H1 (cell line): ENCODE measurements at regions not wholly inside any gene's neighbourhood (a gene's known extent, or its start where the extent isn't known, plus 50 kb on each side); places are given as distances from the start of the nearest gene placed in this dataset.

ENCODE experiments used
- CTCF ChIA-PET: fragments of 300-600 bp; sonication (Branson Sonifier 250); formaldehyde crosslinking; loops from one replicate; lab custom pipeline; 2021; ENCODE audit not compliant: partially characterized antibody; lab: Charles Lee
- POLR2A ChIA-PET: fragments of 300-600 bp; sonication (Branson Sonifier 250); formaldehyde crosslinking; loops from one replicate; lab custom pipeline; 2021; ENCODE audit warnings: inconsistent platforms; ENCODE audit not compliant: partially characterized antibody; lab: Charles Lee
- DNase-seq, 2 experiments: peaks; one replicate each; pipeline versions ENCODE4 v3.0.0 to v3.0.0-alpha.2; 2010 to 2022; ENCODE audit warnings: low spot score in 2 of 2, low read depth in 1 of 2, mixed read lengths in 1 of 2
- FAIRE-seq: peaks from 2 replicates; lab custom pipeline; 2011; peaks lifted over from hg19 to GRCh38; lab: Jason Lieb, UNC
- H2AFZ ChIP-seq: 2 replicates; pipeline ENCODE4 v1.8.1; 2012; ENCODE audit warnings: low read length, inconsistent platforms
- H2AK5ac ChIP-seq: 2 replicates; pipeline ENCODE4 v1.6.1; 2013; ENCODE audit warnings: low read depth, low read length
- H2BK120ac ChIP-seq: replicated peaks from 2 replicates; pipeline ENCODE3; 2013; ENCODE audit warnings: low read depth, low read length, inconsistent platforms
- H2BK12ac ChIP-seq: 2 replicates; pipeline ENCODE4 v1.6.1; 2013; ENCODE audit warnings: low read depth, low read length
- H2BK15ac ChIP-seq: 2 replicates; pipeline ENCODE4 v1.6.1; 2013; ENCODE audit warnings: low read length
- H2BK20ac ChIP-seq: 2 replicates; pipeline ENCODE4 v1.6.1; 2013; ENCODE audit warnings: low read length
- H2BK5ac ChIP-seq: 2 replicates; pipeline ENCODE4 v1.6.1; 2013; ENCODE audit warnings: low read depth, low read length
- H3K14ac ChIP-seq: 2 replicates; pipeline ENCODE4 v1.6.1; 2013; ENCODE audit warnings: inconsistent platforms; ENCODE audit not compliant: insufficient read length
- H3K18ac ChIP-seq: 2 replicates; pipeline ENCODE4 v1.6.1; 2013; ENCODE audit warnings: low read length; ENCODE audit errors: extremely low read depth
- H3K23ac ChIP-seq: 2 replicates; pipeline ENCODE4 v1.6.1; 2013; ENCODE audit warnings: inconsistent platforms; ENCODE audit not compliant: insufficient read length
- H3K23me2 ChIP-seq: 2 replicates; pipeline ENCODE4 v1.6.1; 2013; ENCODE audit warnings: low read depth, low read length
- H3K27ac ChIP-seq: 2 replicates; pipeline ENCODE4 v1.6.1; 2011; ENCODE audit warnings: low read depth, low read length, inconsistent platforms
- H3K27me3 ChIP-seq, 4 experiments: replicated peaks in 1 of 4; 1 replicate in 1 of 4; 2 replicates in 3 of 4; pipeline versions ENCODE4 v1.6.1 to v1.8.1; 2011 to 2013; ENCODE audit warnings: low read length in 3 of 4, mild to moderate bottlenecking in 3 of 4, inconsistent platforms in 2 of 4, mixed read lengths in 2 of 4, moderate library complexity in 1 of 4; ENCODE audit not compliant: control insufficient read depth in 3 of 4, insufficient read depth in 3 of 4; ENCODE audit errors: extremely low read depth in 1 of 4
- H3K36me3 ChIP-seq, 4 experiments: 2 replicates each; pipeline versions ENCODE4 v1.6.1 to v1.8.1; 2011 to 2013; ENCODE audit warnings: mild to moderate bottlenecking in 4 of 4, low read length in 3 of 4, moderate library complexity in 2 of 4, control low read depth in 1 of 4, inconsistent platforms in 1 of 4; ENCODE audit not compliant: insufficient read depth in 4 of 4, control insufficient read depth in 2 of 4
- H3K4ac ChIP-seq: replicated peaks from 2 replicates; pipeline ENCODE3; 2013; ENCODE audit warnings: low read length, low read depth, mixed read lengths, inconsistent platforms; ENCODE audit not compliant: insufficient read length
- H3K4me1 ChIP-seq, 4 experiments: replicated peaks in 1 of 4; 1 replicate in 1 of 4; 2 replicates in 3 of 4; pipeline versions ENCODE4 v1.6.1 to v1.8.1; 2011 to 2013; ENCODE audit warnings: low read length in 3 of 4, inconsistent platforms in 2 of 4, mixed read lengths in 1 of 4; ENCODE audit not compliant: insufficient read depth in 4 of 4, control insufficient read depth in 3 of 4
- H3K4me2 ChIP-seq, 2 experiments: 2 replicates each; pipeline versions ENCODE4 v1.6.1 to v1.8.1; 2011 to 2013; ENCODE audit warnings: low read depth in 2 of 2, low read length in 2 of 2, control low read depth in 1 of 2, inconsistent platforms in 1 of 2, mild to moderate bottlenecking in 1 of 2; ENCODE audit not compliant: insufficient read depth in 1 of 2
- H3K4me3 ChIP-seq, 4 experiments: fragments of 200-600, 300-600 bp in 1 of 4; sonication (generic), shearing (Covaris generic), sonication (Bioruptor Twin) in 1 of 4; 2 replicates each; pipeline versions ENCODE4 v1.5.1 to v1.8.1; 2011 to 2016; ENCODE audit warnings: low read length in 4 of 4, low read depth in 3 of 4, control low read depth in 2 of 4, inconsistent platforms in 2 of 4, mild to moderate bottlenecking in 2 of 4, mixed read lengths in 1 of 4, moderate library complexity in 1 of 4; ENCODE audit not compliant: insufficient read depth in 2 of 4; ENCODE audit errors: extremely low read depth in 1 of 4
- H3K56ac ChIP-seq: replicated peaks from 2 replicates; pipeline ENCODE3; 2013; ENCODE audit warnings: low read depth, mild to moderate bottlenecking, mixed read lengths, low read length, inconsistent platforms; ENCODE audit not compliant: insufficient read length
- H3K79me1 ChIP-seq: 2 replicates; pipeline ENCODE4 v1.6.1; 2013; ENCODE audit warnings: low read depth, low read length, control low read depth
- H3K79me2 ChIP-seq, 2 experiments: 2 replicates each; pipeline versions ENCODE4 v1.6.1 to v1.8.1; 2012 to 2013; ENCODE audit warnings: low read length in 2 of 2, mild to moderate bottlenecking in 2 of 2, inconsistent platforms in 1 of 2; ENCODE audit not compliant: insufficient read depth in 2 of 2, control insufficient read depth in 1 of 2
- H3K9ac ChIP-seq, 4 experiments: replicated peaks in 1 of 4; 1 replicate in 1 of 4; 2 replicates in 3 of 4; pipeline versions ENCODE4 v1.6.1 to v1.8.1; 2011 to 2013; ENCODE audit warnings: low read depth in 3 of 4, low read length in 3 of 4, control low read depth in 2 of 4, mild to moderate bottlenecking in 2 of 4, moderate library complexity in 2 of 4, inconsistent platforms in 1 of 4; ENCODE audit errors: extremely low read depth in 1 of 4
- H3K9me3 ChIP-seq, 2 experiments: 2 replicates each; pipeline versions ENCODE4 v1.6.1 to v1.8.1; 2012 to 2013; ENCODE audit warnings: mild to moderate bottlenecking in 2 of 2, moderate library complexity in 2 of 2, control low read depth in 1 of 2, inconsistent platforms in 1 of 2, low read depth in 1 of 2, low read length in 1 of 2, mixed read lengths in 1 of 2; ENCODE audit not compliant: insufficient read depth in 2 of 2
- H4K20me1 ChIP-seq, 2 experiments: replicated peaks in 1 of 2; 2 replicates each; pipeline versions ENCODE3 to v1.8.1; 2011 to 2013; ENCODE audit warnings: inconsistent platforms in 2 of 2, low read length in 2 of 2, mild to moderate bottlenecking in 1 of 2; ENCODE audit not compliant: insufficient read depth in 2 of 2, control insufficient read depth in 1 of 2
- H4K5ac ChIP-seq: 2 replicates; pipeline ENCODE4 v1.6.1; 2013; ENCODE audit warnings: low read length, low read depth, mixed read lengths, inconsistent platforms; ENCODE audit not compliant: insufficient read length
- H4K8ac ChIP-seq: 2 replicates; pipeline ENCODE4 v1.8.0; 2013; ENCODE audit warnings: mild to moderate bottlenecking, moderate library complexity, low read length, inconsistent platforms; ENCODE audit not compliant: insufficient read depth; ENCODE audit errors: extremely low read depth
- H4K91ac ChIP-seq: replicated peaks from 2 replicates; pipeline ENCODE3; 2013; ENCODE audit warnings: low read length, mixed read lengths, inconsistent platforms; ENCODE audit not compliant: insufficient read length
- FOSL1 ChIP-seq: IDR thresholded peaks from 2 replicates; pipeline ENCODE4 v1.6.1; 2011; ENCODE audit warnings: mild to moderate bottlenecking, low read depth, low read length, moderate library complexity; ENCODE audit not compliant: insufficient read depth
- GABPA ChIP-seq: IDR thresholded peaks from 2 replicates; pipeline ENCODE4 v1.6.1; 2011; ENCODE audit warnings: mild to moderate bottlenecking, low read length, moderate library complexity, borderline replicate concordance; ENCODE audit not compliant: insufficient read depth
- JUN ChIP-seq: IDR thresholded peaks from 2 replicates; pipeline ENCODE4 v1.6.1; 2011; ENCODE audit warnings: low read depth, mild to moderate bottlenecking, improper control_type of control experiment, low read length
- JUND ChIP-seq: IDR thresholded peaks from 2 replicates; pipeline ENCODE4 v1.6.1; 2011; ENCODE audit warnings: mild to moderate bottlenecking, improper control_type of control experiment, low read length
- KDM5A ChIP-seq: fragments of 200-600 bp; IDR thresholded peaks from 2 replicates; pipeline ENCODE4 v1.7.1; 2012; ENCODE audit warnings: mild to moderate bottlenecking, low read length, inconsistent platforms, mixed read lengths
- SAP30 ChIP-seq: fragments of 300-600 bp; sonication (generic); IDR thresholded peaks from 2 replicates; pipeline ENCODE4 v1.7.1; 2012; ENCODE audit warnings: low read length, moderate library complexity, mild to moderate bottlenecking, inconsistent platforms; ENCODE audit not compliant: insufficient read depth, insufficient replicate concordance
- WGBS, 2 experiments: shearing (Covaris generic) in 1 of 2; methylation state at CpG; one replicate each; pipeline versions ENCODE4 v1.1.6 to v1.1.7; 2013 to 2015; ENCODE audit warnings: low lambda C conversion rate in 2 of 2, mixed read lengths in 2 of 2, inconsistent platforms in 1 of 2, low coverage in 1 of 2, missing lambda C conversion rate in 1 of 2; ENCODE audit not compliant: insufficient replicate concordance in 2 of 2, insufficient coverage in 1 of 2, insufficient read length in 1 of 2; ENCODE audit errors: extremely low coverage in 1 of 2, missing lambda C conversion rate in 1 of 2; 5-methylcytosine and 5-hydroxymethylcytosine counted together

- Histone ChIP-seq H2BK5ac (no peak overlapping the region), H3K4ac (no peak overlapping the region), H3K4me2 (no peak overlapping the region), H3K79me1 (no peaks in the 10 kb centered on the region), H2BK12ac (no peak overlapping the region), H2BK120ac (no peak overlapping the region), H3K23me2 (no peaks in the 10 kb centered on the region), H3K9me3 (no peaks in the 10 kb centered on the region; a peak in 1 of 4 replicates), H3K27me3 (no peaks in the 10 kb centered on the region), H3K79me2 (no peaks in the 10 kb centered on the region), H3K56ac (no peak overlapping the region), H4K5ac (no peak overlapping the region), H3K4me3 (no peak overlapping the region), H2AFZ (no peak overlapping the region), H4K8ac (no peak overlapping the region), H3K14ac (no peak overlapping the region), H3K9ac (no peak overlapping the region), H3K23ac (no peak overlapping the region), H2BK15ac (no peak overlapping the region), H3K4me1 (no peaks in the 10 kb centered on the region), H3K18ac (no peak overlapping the region), H4K20me1 (no peaks in the 10 kb centered on the region), H3K36me3 (no peaks in the 10 kb centered on the region), H2AK5ac (no peak overlapping the region), H2BK20ac (no peak overlapping the region), H4K91ac (no peak overlapping the region), H3K27ac (no peak overlapping the region)
- FAIRE-seq (no peak), DNase-seq (no peak)
- ChIA-PET POLR2A (no interaction called here), CTCF (no interaction called here)
- WGBS, 2 experiments: 91% methylated on average over 5 of the region's 5 CpGs; no CpG with 5 or more reads in 1 of the 2 experiments
- no peak for TF ChIP-seq KDM5A
- no peak for TF ChIP-seq JUN
- no peak for TF ChIP-seq FOSL1
- no peak for TF ChIP-seq JUND
- TF ChIP-seq SAP30: no peak
- no peak for TF ChIP-seq GABPA
These were observed 154.1 kb upstream of the CBLB start for GRCh38 chr3:106022913-106023312.
